ENCODE measurements at regions not wholly inside any gene's neighbourhood (a gene's known extent, or its start where the extent isn't known, plus 50 kb on each side); places are given as distances from the start of the nearest gene placed in this dataset.

GRCh38 chr22:48173773-48174160 lies 1411.3 kb downstream of the TBC1D22A start:
- TF ChIP-seq CTCF (IDR thresholded peaks at IDR 0.05) = no peak
- H3K4me3 ChIP-seq = no peak overlapping the region
- peaks cover 5% of the 10 kb centered on the region for H3K27me3 ChIP-seq
- H3K9me3 ChIP-seq (replicated peaks in 1 of 3) = no peaks in the 10 kb centered on the region
- 59 to 68% (median 64%) methylated on average over 7 of the region's 7 CpGs for WGBS, 4 donors
- intact Hi-C loops (cut with DNase I) = no loop called here
- no peak overlapping the region for H3K27ac ChIP-seq
- H3K4me1 ChIP-seq (replicated peaks in 1 of 2) = no peaks in the 10 kb centered on the region
- no peak for DNase-seq
- no peaks in the 10 kb centered on the region for H3K36me3 ChIP-seq (replicated peaks in 1 of 2)

- TF ChIP-seq POLR2A (IDR thresholded peaks at IDR 0.05) = no peak
- no peak for TF ChIP-seq CTCF (IDR thresholded peaks at IDR 0.05)
Observed at GRCh38 chr22:48173061-48173772, 1410.8 kb downstream of the TBC1D22A start.

GRCh38 chr22:48171271-48171691 lies 1408.8 kb downstream of the TBC1D22A start:
- Histone ChIP-seq H3K36me3 (replicated peaks in 1 of 2) (no peaks in the 10 kb centered on the region), H3K27ac (no peak overlapping the region), H3K4me3 (no peak overlapping the region), H3K9me3 (replicated peaks in 1 of 3) (no peaks in the 10 kb centered on the region), H3K4me1 (replicated peaks in 1 of 2) (no peaks in the 10 kb centered on the region), H3K27me3 (peaks cover 5% of the 10 kb centered on the region)
- intact Hi-C loops (cut with DNase I) = no loop called here
- no peak for DNase-seq
- WGBS, 4 donors = 52 to 83% (median 61%) methylated on average over 1 to 7 of the region's 7 CpGs
- TF ChIP-seq CTCF (IDR thresholded peaks at IDR 0.05) (no peak), POLR2A (IDR thresholded peaks at IDR 0.05) (no peak)

More at GRCh38 chr22:48173061-48173772, 1410.8 kb downstream of the TBC1D22A start:
- Histone ChIP-seq H3K4me3 (no peak overlapping the region), H3K27ac (no peak overlapping the region), H3K9me3 (replicated peaks in 1 of 3) (no peaks in the 10 kb centered on the region), H3K27me3 (peaks cover 5% of the 10 kb centered on the region), H3K36me3 (replicated peaks in 1 of 2) (no peaks in the 10 kb centered on the region), H3K4me1 (replicated peaks in 1 of 2) (no peaks in the 10 kb centered on the region)
- intact Hi-C loops (cut with DNase I) = no loop called here
- DNase-seq = no peak
- WGBS, 4 donors = 67 to 77% (median 75%) methylated on average over 17 to 19 of the region's 19 CpGs

GRCh38 chr22:48169227-48169626 lies 1406.8 kb downstream of the TBC1D22A start:
- WGBS, 4 donors = 59 to 66% (median 61%) methylated on average over 4 of the region's 4 CpGs
- no peak for TF ChIP-seq POLR2A (IDR thresholded peaks at IDR 0.05)

GRCh38 chr22:48167238-48167637 lies 1404.8 kb downstream of the TBC1D22A start:
- Histone ChIP-seq H3K9me3 (replicated peaks in 1 of 3) (no peaks in the 10 kb centered on the region), H3K4me1 (replicated peaks in 1 of 2) (no peaks in the 10 kb centered on the region), H3K27ac (no peak overlapping the region), H3K36me3 (replicated peaks in 1 of 2) (no peaks in the 10 kb centered on the region), H3K4me3 (no peak overlapping the region), H3K27me3 (no peaks in the 10 kb centered on the region)
- WGBS, 4 donors = 42 to 52% (median 50%) methylated on average over 6 of the region's 6 CpGs
- intact Hi-C loops (cut with DNase I) = no loop called here
- no peak for DNase-seq
- TF ChIP-seq CTCF (IDR thresholded peaks at IDR 0.05) (no peak), POLR2A (IDR thresholded peaks at IDR 0.05) (no peak)

More at GRCh38 chr22:48169227-48169626, 1406.8 kb downstream of the TBC1D22A start:
- H3K27ac ChIP-seq = no peak overlapping the region
- DNase-seq = no peak
- H3K36me3 ChIP-seq (replicated peaks in 1 of 2) = no peaks in the 10 kb centered on the region
- no peak overlapping the region for H3K4me3 ChIP-seq
- no peaks in the 10 kb centered on the region for H3K9me3 ChIP-seq (replicated peaks in 1 of 3)
- H3K27me3 ChIP-seq = no peaks in the 10 kb centered on the region
- intact Hi-C loops (cut with DNase I) = no loop called here
- no peaks in the 10 kb centered on the region for H3K4me1 ChIP-seq (replicated peaks in 1 of 2)

Measured in adrenal gland (tissue), 9 donors.